ENCODE measurements at regions not wholly inside any gene's neighbourhood (a gene's known extent, or its start where the extent isn't known, plus 50 kb on each side); places are given as distances from the start of the nearest gene placed in this dataset.

DNA sequence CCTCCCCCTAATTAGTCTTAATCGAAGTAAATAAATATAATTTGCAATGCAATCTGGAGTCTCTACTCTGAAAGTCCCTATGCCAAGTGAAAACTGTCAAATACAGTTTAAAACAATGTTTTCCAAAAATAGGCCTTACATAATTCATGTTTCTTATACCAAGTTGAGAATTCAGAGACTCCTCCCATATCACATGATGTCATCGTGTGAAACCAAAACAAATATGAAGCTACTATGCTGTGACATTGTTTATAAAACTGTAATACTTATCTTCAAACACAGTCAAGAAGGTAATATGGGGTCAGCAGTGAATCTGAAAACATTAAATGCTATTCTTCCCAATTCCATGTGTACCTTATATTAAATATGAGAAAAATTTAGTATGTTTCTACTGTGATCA lies 940.2 kb upstream of the FANCL start:
- ATAC-seq = no peak
- TF ChIP-seq POU6F1 (CRISPR knock-in tag; IDR thresholded peaks at IDR 0.05; ENCODE audit: borderline replicate concordance, low read depth) (no peak), CREB5 (CRISPR knock-in tag; IDR thresholded peaks at IDR 0.05; ENCODE audit: low read depth) (no peak), ZNF70 (CRISPR knock-in tag; IDR thresholded peaks at IDR 0.05) (no peak), TCF4 (CRISPR knock-in tag; IDR thresholded peaks at IDR 0.05; ENCODE audit: borderline replicate concordance) (no peak), ZC3H10 (CRISPR knock-in tag; IDR thresholded peaks at IDR 0.05) (no peak), PATZ1 (CRISPR knock-in tag; IDR thresholded peaks at IDR 0.05; ENCODE audit: borderline replicate concordance) (no peak), ISL1 (CRISPR knock-in tag; IDR thresholded peaks at IDR 0.05) (no peak), ZNF565 (CRISPR knock-in tag; conservative IDR thresholded peaks at IDR 0.05; ENCODE audit: low read depth) (no peak), ZFP3 (CRISPR knock-in tag; IDR thresholded peaks at IDR 0.05) (no peak), GLIS3 (CRISPR knock-in tag; IDR thresholded peaks at IDR 0.05) (no peak), TSHZ2 (CRISPR knock-in tag; IDR thresholded peaks at IDR 0.05) (no peak), BACH2 (CRISPR knock-in tag; IDR thresholded peaks at IDR 0.05; ENCODE audit: borderline replicate concordance) (no peak)

DNA sequence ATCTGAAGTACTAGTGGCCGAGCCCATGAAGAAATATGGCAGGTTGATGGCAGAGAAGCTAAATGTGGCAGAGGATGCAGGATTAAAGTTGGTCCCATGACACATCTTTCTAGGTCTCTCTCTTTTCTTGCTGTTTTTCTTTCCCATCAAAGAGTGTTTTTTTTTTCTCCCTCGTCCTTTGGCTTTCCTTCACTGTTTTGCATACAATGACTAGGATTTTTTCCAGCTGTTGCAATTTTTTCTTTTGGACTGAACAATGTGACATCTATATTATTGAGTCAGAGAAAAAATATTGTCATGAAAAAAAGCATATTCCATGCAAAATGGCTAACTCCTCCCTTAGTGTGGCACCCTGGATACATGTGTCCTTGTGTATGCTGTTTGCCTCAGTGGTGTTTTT lies 939.5 kb upstream of the FANCL start:
- no peak for TF ChIP-seq ZFP3 (CRISPR knock-in tag; IDR thresholded peaks at IDR 0.05)
- no peak for TF ChIP-seq ISL1 (CRISPR knock-in tag; IDR thresholded peaks at IDR 0.05)
- TF ChIP-seq CSDC2 (CRISPR knock-in tag; IDR thresholded peaks at IDR 0.05) = no peak
- no peak for TF ChIP-seq BACH2 (CRISPR knock-in tag; IDR thresholded peaks at IDR 0.05; ENCODE audit: borderline replicate concordance)
- TF ChIP-seq OSR1 (CRISPR knock-in tag; IDR thresholded peaks at IDR 0.05) = no peak
- TF ChIP-seq PPARA (CRISPR knock-in tag; IDR thresholded peaks at IDR 0.05; ENCODE audit: borderline replicate concordance) = no peak
- TF ChIP-seq ARNTL (CRISPR knock-in tag; IDR thresholded peaks at IDR 0.05; ENCODE audit: borderline replicate concordance, low read depth) = no peak
- no peak for TF ChIP-seq ESRRG (CRISPR knock-in tag; IDR thresholded peaks at IDR 0.05)
- TF ChIP-seq ZC3H10 (CRISPR knock-in tag; IDR thresholded peaks at IDR 0.05) = no peak
- ATAC-seq = no peak

- no peak for ATAC-seq
- no peak for TF ChIP-seq TOX (CRISPR knock-in tag; IDR thresholded peaks at IDR 0.05; ENCODE audit: borderline replicate concordance)
- no peak for TF ChIP-seq TCF4 (CRISPR knock-in tag; IDR thresholded peaks at IDR 0.05; ENCODE audit: borderline replicate concordance)
- TF ChIP-seq RARB (CRISPR knock-in tag; IDR thresholded peaks at IDR 0.05) = no peak
- TF ChIP-seq CSDC2 (CRISPR knock-in tag; IDR thresholded peaks at IDR 0.05) = no peak
- TF ChIP-seq BACH2 (CRISPR knock-in tag; IDR thresholded peaks at IDR 0.05; ENCODE audit: borderline replicate concordance) = no peak
- TF ChIP-seq POU6F1 (CRISPR knock-in tag; IDR thresholded peaks at IDR 0.05; ENCODE audit: borderline replicate concordance, low read depth) = no peak
- TF ChIP-seq PPARA (CRISPR knock-in tag; IDR thresholded peaks at IDR 0.05; ENCODE audit: borderline replicate concordance) = no peak
- TF ChIP-seq SNAI2 (CRISPR knock-in tag; IDR thresholded peaks at IDR 0.05) = no peak
- no peak for TF ChIP-seq OSR1 (CRISPR knock-in tag; IDR thresholded peaks at IDR 0.05)
- no peak for TF ChIP-seq ZFP3 (CRISPR knock-in tag; IDR thresholded peaks at IDR 0.05)
- no peak for TF ChIP-seq ARNTL (CRISPR knock-in tag; IDR thresholded peaks at IDR 0.05; ENCODE audit: borderline replicate concordance, low read depth)
- TF ChIP-seq GLIS3 (CRISPR knock-in tag; IDR thresholded peaks at IDR 0.05) = no peak
- TF ChIP-seq ESRRG (CRISPR knock-in tag; IDR thresholded peaks at IDR 0.05) = no peak
- TF ChIP-seq ZFP30 (CRISPR knock-in tag; IDR thresholded peaks at IDR 0.05) = no peak
- no peak for TF ChIP-seq PATZ1 (CRISPR knock-in tag; IDR thresholded peaks at IDR 0.05; ENCODE audit: borderline replicate concordance)
- no peak for TF ChIP-seq TSHZ2 (CRISPR knock-in tag; IDR thresholded peaks at IDR 0.05)
- TF ChIP-seq ZC3H10 (CRISPR knock-in tag; IDR thresholded peaks at IDR 0.05) = no peak
These were observed 939.0 kb upstream of the FANCL start for GRCh38 chr2:59180111-59180510.
